ENCODE measurements at regions not wholly inside any gene's neighbourhood (a gene's known extent, or its start where the extent isn't known, plus 50 kb on each side); places are given as distances from the start of the nearest gene placed in this dataset.

DNA sequence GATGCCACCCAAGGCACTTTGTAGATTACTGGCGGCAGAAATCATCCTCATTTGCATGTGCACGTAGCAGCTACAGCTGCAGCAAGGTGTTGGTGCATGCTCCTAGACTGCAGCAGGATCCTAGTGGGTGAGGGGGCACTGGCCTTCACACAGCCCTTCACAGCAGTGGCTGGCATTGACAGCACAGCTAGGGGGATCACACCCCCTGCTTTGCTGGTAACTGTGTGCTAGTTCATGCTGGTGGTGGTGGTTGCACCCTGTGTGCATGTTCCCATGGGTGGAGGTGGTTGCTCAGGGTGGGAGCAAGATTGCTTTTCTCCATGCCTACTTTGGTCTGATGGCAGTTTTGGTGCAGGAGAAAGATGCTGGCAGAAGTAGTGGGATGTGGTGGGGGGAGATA is 1695.1 kb upstream of the CDH6 start:
- Histone ChIP-seq H3K4me2 (ENCODE audit: low read length) (no peak overlapping the region), H3K79me2 (ENCODE audit: insufficient read depth, low read depth, low read length) (no peaks in the 10 kb centered on the region), H3K36me3 (ENCODE audit: insufficient read depth, low read length) (no peaks in the 10 kb centered on the region), H2AFZ (ENCODE audit: low read length) (no peak overlapping the region), H4K20me1 (ENCODE audit: insufficient read depth, low read length) (no peaks in the 10 kb centered on the region), H3K27ac (ENCODE audit: low read depth, low read length, poor library complexity, severe bottlenecking) (no peak overlapping the region), H3K4me1 (ENCODE audit: insufficient read depth, low read length, poor library complexity, severe bottlenecking) (no peaks in the 10 kb centered on the region), H3K4me3 (ENCODE audit: low read depth, low read length, poor library complexity, severe bottlenecking) (no peak overlapping the region), H3K9me3 (ENCODE audit: low read length) (peaks cover 4% of the 10 kb centered on the region; the same call in 1 of the 2 replicates), H3K9me2 (ENCODE audit: insufficient read depth, low read length) (no peaks in the 10 kb centered on the region)
- ChIA-PET CTCF (ENCODE audit: unreplicated experiment) (no interaction called here), POLR2A (no interaction called here)
- TF ChIP-seq EZH2phosphoT487 (IDR thresholded peaks at IDR 0.05; ENCODE audit: borderline replicate concordance, low read depth, low read length) = no peak
- TF ChIP-seq, protein P1, sequence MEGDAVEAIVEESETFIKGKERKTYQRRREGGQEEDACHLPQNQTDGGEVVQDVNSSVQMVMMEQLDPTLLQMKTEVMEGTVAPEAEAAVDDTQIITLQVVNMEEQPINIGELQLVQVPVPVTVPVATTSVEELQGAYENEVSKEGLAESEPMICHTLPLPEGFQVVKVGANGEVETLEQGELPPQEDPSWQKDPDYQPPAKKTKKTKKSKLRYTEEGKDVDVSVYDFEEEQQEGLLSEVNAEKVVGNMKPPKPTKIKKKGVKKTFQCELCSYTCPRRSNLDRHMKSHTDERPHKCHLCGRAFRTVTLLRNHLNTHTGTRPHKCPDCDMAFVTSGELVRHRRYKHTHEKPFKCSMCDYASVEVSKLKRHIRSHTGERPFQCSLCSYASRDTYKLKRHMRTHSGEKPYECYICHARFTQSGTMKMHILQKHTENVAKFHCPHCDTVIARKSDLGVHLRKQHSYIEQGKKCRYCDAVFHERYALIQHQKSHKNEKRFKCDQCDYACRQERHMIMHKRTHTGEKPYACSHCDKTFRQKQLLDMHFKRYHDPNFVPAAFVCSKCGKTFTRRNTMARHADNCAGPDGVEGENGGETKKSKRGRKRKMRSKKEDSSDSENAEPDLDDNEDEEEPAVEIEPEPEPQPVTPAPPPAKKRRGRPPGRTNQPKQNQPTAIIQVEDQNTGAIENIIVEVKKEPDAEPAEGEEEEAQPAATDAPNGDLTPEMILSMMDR (conservative IDR thresholded peaks at IDR 0.05; ENCODE audit: low read length) = no peak
- no peak for DNase-seq (ENCODE audit: low spot score)
- intact Hi-C loops (cut with micrococcal nuclease; ENCODE audit: unreplicated experiment) = no loop called here
- BruUV-seq (replicated peaks) = no TSS peak

DNA sequence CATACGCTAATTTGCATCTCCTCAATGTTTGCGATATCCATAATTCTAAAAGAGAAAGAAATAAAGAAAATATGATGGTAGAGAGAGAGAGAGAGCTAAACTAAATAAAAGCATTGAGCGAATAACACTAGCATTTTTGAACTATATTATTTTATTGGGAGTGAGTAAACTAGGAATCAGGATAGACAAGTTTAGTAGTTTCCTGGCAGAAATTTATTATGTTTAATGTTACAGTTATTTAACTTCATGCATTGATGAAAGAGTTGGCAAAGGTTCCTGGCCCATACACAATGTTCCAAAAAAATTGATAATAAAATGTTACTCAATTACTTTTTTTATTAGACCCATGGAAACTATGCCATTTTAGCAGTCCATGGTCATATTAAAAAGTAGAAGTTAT is 1708.2 kb upstream of the CDH6 start:
- no peak overlapping the region for H3K4me2 ChIP-seq (ENCODE audit: low read length)
- H2AFZ ChIP-seq (ENCODE audit: low read length) = no peak overlapping the region
- H3K4me3 ChIP-seq (ENCODE audit: low read depth, low read length, poor library complexity, severe bottlenecking) = no peak overlapping the region
- H3K9me3 ChIP-seq (ENCODE audit: low read length) = no peaks in the 10 kb centered on the region; the same call in 1 of the 2 replicates
- H4K20me1 ChIP-seq (ENCODE audit: insufficient read depth, low read length) = no peaks in the 10 kb centered on the region
- H3K4me1 ChIP-seq (ENCODE audit: insufficient read depth, low read length, poor library complexity, severe bottlenecking) = no peaks in the 10 kb centered on the region
- BruUV-seq (replicated peaks) = no TSS peak
- POLR2A ChIA-PET = no interaction called here
- intact Hi-C loops (cut with micrococcal nuclease; ENCODE audit: unreplicated experiment) = no loop called here
- no peak overlapping the region for H3K27ac ChIP-seq (ENCODE audit: low read depth, low read length, poor library complexity, severe bottlenecking)
- CTCF ChIA-PET (ENCODE audit: unreplicated experiment) = no interaction called here
- H3K9me2 ChIP-seq (ENCODE audit: insufficient read depth, low read length) = no peaks in the 10 kb centered on the region
- no peaks in the 10 kb centered on the region for H3K79me2 ChIP-seq (ENCODE audit: insufficient read depth, low read depth, low read length)
- H3K36me3 ChIP-seq (ENCODE audit: insufficient read depth, low read length) = no peaks in the 10 kb centered on the region
- TF ChIP-seq, protein P1 (conservative IDR thresholded peaks at IDR 0.05; ENCODE audit: low read length) = no peak
- no peak for TF ChIP-seq EZH2phosphoT487 (IDR thresholded peaks at IDR 0.05; ENCODE audit: borderline replicate concordance, low read depth, low read length)
- DNase-seq (ENCODE audit: low spot score) = no peak

DNA sequence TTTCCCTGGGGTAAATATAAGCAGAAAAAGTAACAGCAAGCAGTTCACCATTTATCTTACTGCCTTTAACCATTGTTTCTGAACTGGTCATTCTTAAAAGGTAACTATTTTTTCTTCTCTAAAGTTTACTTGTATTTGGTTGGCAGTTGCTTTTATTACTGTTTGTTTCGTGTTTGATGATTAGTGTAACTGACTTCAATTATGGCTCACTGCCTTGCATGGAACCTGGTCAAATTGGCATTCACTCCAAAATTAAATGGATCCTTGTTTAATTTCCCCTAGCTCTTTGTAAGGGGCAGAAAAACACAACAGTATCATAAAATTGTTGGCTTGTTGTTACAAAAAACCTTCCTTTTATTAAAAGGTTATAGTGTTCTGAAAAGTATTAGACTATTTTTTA is 1723.9 kb upstream of the CDH6 start:
- H3K36me3 ChIP-seq (ENCODE audit: insufficient read depth, low read length) = no peaks in the 10 kb centered on the region
- ChIA-PET CTCF (ENCODE audit: unreplicated experiment) (no interaction called here), POLR2A (no interaction called here)
- no TSS peak for BruUV-seq (replicated peaks)
- DNase-seq (ENCODE audit: low spot score) = no peak
- no peak overlapping the region for H3K4me2 ChIP-seq (ENCODE audit: low read length)
- H4K20me1 ChIP-seq (ENCODE audit: insufficient read depth, low read length) = no peaks in the 10 kb centered on the region
- no peaks in the 10 kb centered on the region for H3K79me2 ChIP-seq (ENCODE audit: insufficient read depth, low read depth, low read length)
- no peaks in the 10 kb centered on the region for H3K9me2 ChIP-seq (ENCODE audit: insufficient read depth, low read length)
- no peaks in the 10 kb centered on the region for H3K4me1 ChIP-seq (ENCODE audit: insufficient read depth, low read length, poor library complexity, severe bottlenecking)
- no peak overlapping the region for H3K4me3 ChIP-seq (ENCODE audit: low read depth, low read length, poor library complexity, severe bottlenecking)
- intact Hi-C loops (cut with micrococcal nuclease; ENCODE audit: unreplicated experiment) = no loop called here
- no peak overlapping the region for H3K27ac ChIP-seq (ENCODE audit: low read depth, low read length, poor library complexity, severe bottlenecking)
- TF ChIP-seq, protein P1 (conservative IDR thresholded peaks at IDR 0.05; ENCODE audit: low read length) = no peak
- no peaks in the 10 kb centered on the region for H3K9me3 ChIP-seq (ENCODE audit: low read length)
- no peak overlapping the region for H2AFZ ChIP-seq (ENCODE audit: low read length)

Data from OCI-LY7 (cell line).